Stomach (tissue), 8 donors: ENCODE measurements at regions not wholly inside any gene's neighbourhood (a gene's known extent, or its start where the extent isn't known, plus 50 kb on each side); places are given as distances from the start of the nearest gene placed in this dataset.
A peak's percentile ranks its signal among the peaks of the same experiment; 100 is the strongest.

ENCODE experiments used
- DNase-seq, 2 donors: peaks; one replicate each; pipeline versions ENCODE4 v3.0.0 to v3.0.0-alpha.2; 2013 to 2019
- H3K27ac ChIP-seq, 5 donors: fragments of 200-600 bp in 4 of 5; sonication (generic) in 4 of 5; one replicate each; pipeline ENCODE4 v1.5.1; 2013 to 2019; ENCODE audit warnings: mild to moderate bottlenecking in 1 of 5, moderate library complexity in 1 of 5
- H3K27me3 ChIP-seq, 3 donors: fragments of 200-600 bp; sonication (generic); one replicate each; pipeline ENCODE4 v1.5.1; 2017 to 2019; ENCODE audit warnings: mixed run types in 1 of 3
- H3K36me3 ChIP-seq, 4 donors: fragments of 200-600 bp; sonication (generic); 1 replicate in 3 of 4; 2 replicates in 1 of 4; pipeline ENCODE4 v1.5.1; 2016 to 2019
- H3K4me1 ChIP-seq, 4 donors: fragments of 200-600 bp; sonication (generic); one replicate each; pipeline ENCODE4 v1.5.1; 2016 to 2019
- H3K4me3 ChIP-seq, 4 donors: fragments of 200-600 bp; sonication (generic) in 3 of 4; one replicate each; pipeline ENCODE4 v1.5.1; 2016 to 2019; ENCODE audit warnings: mild to moderate bottlenecking in 1 of 4
- H3K9me3 ChIP-seq, 4 donors: fragments of 200-600 bp; sonication (generic); one replicate each; pipeline ENCODE4 v1.5.1; 2016 to 2019
- EP300 ChIP-seq: sonication (generic); formaldehyde crosslinking; IDR thresholded peaks from one replicate; pipeline ENCODE4 v1.6.1; 2017; ENCODE audit warnings: antibody characterized with exemption
- POLR2A ChIP-seq, 4 donors: fragments of 450-650 bp; IDR thresholded peaks; one replicate each; pipeline ENCODE4 v1.6.1; 2016; ENCODE audit warnings: antibody characterized with exemption in 4 of 4, control low read depth in 2 of 4, mild to moderate bottlenecking in 1 of 4, moderate library complexity in 1 of 4
- POLR2AphosphoS5 ChIP-seq, 3 donors: sonication (generic); formaldehyde crosslinking; IDR thresholded peaks; one replicate each; pipeline ENCODE4 v1.6.1; 2016; ENCODE audit warnings: antibody characterized with exemption in 3 of 3
- WGBS, 5 donors: extraction: QIAGEN DNeasy Blood & Tissue Kit in 3 of 5; methylation state at CpG; one replicate each; pipeline versions ENCODE4 v1.1.5 to v1.1.7; 2013 to 2018; 5-methylcytosine and 5-hydroxymethylcytosine counted together
- intact Hi-C: fragments of 100-400 bp; cut with DNase I; formaldehyde crosslinking; loops from one replicate; pipeline ENCODE4 v1.15.1; 2023; ENCODE audit warnings: low total_unique reads
- TF ChIP-seq, protein P1 (sequence below), 7 experiments: fragments of 450-650 bp in 4 of 7; fragments of 200-600 bp in 3 of 7; sonication (generic) in 3 of 7; IDR thresholded peaks; one replicate each; pipeline ENCODE4 v1.5.1; 2016 to 2019; ENCODE audit warnings: antibody characterized with exemption in 7 of 7, control low read depth in 2 of 7, mild to moderate bottlenecking in 1 of 7
- donor health status: healthy with polysubstance abuse.
- donor health status: Bipolar disorder and iron deficiency.
- donor health status: healthy.

GRCh38 chr7:18162657-18163056 lies 135.0 kb upstream of the PRPS1L1 start:
- Histone ChIP-seq H3K4me1 (no peaks in the 10 kb centered on the region), H3K9me3 (no peaks in the 10 kb centered on the region), H3K4me3 (no peak overlapping the region), H3K36me3 (no peaks in the 10 kb centered on the region), H3K27ac (no peak overlapping the region), H3K27me3 (no peaks in the 10 kb centered on the region)
- WGBS, 5 donors, result 24 to 48% (median 29%) methylated on average over 1 of the region's 1 CpG
- intact Hi-C loops, result no loop called here
- TF ChIP-seq POLR2A (IDR thresholded peaks at IDR 0.05), result no peak
- TF ChIP-seq POLR2AphosphoS5 (IDR thresholded peaks at IDR 0.05), result no peak
- TF ChIP-seq EP300, result no peak
- TF ChIP-seq, protein P1, sequence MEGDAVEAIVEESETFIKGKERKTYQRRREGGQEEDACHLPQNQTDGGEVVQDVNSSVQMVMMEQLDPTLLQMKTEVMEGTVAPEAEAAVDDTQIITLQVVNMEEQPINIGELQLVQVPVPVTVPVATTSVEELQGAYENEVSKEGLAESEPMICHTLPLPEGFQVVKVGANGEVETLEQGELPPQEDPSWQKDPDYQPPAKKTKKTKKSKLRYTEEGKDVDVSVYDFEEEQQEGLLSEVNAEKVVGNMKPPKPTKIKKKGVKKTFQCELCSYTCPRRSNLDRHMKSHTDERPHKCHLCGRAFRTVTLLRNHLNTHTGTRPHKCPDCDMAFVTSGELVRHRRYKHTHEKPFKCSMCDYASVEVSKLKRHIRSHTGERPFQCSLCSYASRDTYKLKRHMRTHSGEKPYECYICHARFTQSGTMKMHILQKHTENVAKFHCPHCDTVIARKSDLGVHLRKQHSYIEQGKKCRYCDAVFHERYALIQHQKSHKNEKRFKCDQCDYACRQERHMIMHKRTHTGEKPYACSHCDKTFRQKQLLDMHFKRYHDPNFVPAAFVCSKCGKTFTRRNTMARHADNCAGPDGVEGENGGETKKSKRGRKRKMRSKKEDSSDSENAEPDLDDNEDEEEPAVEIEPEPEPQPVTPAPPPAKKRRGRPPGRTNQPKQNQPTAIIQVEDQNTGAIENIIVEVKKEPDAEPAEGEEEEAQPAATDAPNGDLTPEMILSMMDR (IDR thresholded peaks at IDR 0.05), result no peak
- peak in 1 of 2 donors; percentile 20 for DNase-seq

- 90 to 93% (median 91%) methylated on average over 3 of the region's 3 CpGs for WGBS, 5 donors
- intact Hi-C loops, result no loop called here
- no peak for DNase-seq
Measured at GRCh38 chr7:18163091-18163490, 135.4 kb upstream of the PRPS1L1 start.

GRCh38 chr7:18165166-18165565 lies 137.5 kb upstream of the PRPS1L1 start:
- Histone ChIP-seq H3K4me3 (no peak overlapping the region), H3K27ac (no peak overlapping the region), H3K27me3 (no peaks in the 10 kb centered on the region), H3K36me3 (no peaks in the 10 kb centered on the region), H3K9me3 (no peaks in the 10 kb centered on the region), H3K4me1 (no peaks in the 10 kb centered on the region)
- peak in 1 of 2 donors; percentile 45 for DNase-seq
- intact Hi-C loops, result no loop called here
- TF ChIP-seq POLR2A (IDR thresholded peaks at IDR 0.05), result no peak
- TF ChIP-seq POLR2AphosphoS5 (IDR thresholded peaks at IDR 0.05), result no peak
- no peak for TF ChIP-seq EP300
- TF ChIP-seq, protein P1 (IDR thresholded peaks at IDR 0.05), result no peak
- WGBS, 5 donors, result 42 to 79% (median 69%) methylated on average over 1 of the region's 1 CpG

More at GRCh38 chr7:18163091-18163490, 135.4 kb upstream of the PRPS1L1 start:
- no peaks in the 10 kb centered on the region for H3K36me3 ChIP-seq
- TF ChIP-seq EP300 (no peak), POLR2A (IDR thresholded peaks at IDR 0.05) (no peak)
- no peak overlapping the region for H3K4me3 ChIP-seq
- H3K4me1 ChIP-seq, result no peaks in the 10 kb centered on the region
- no peaks in the 10 kb centered on the region for H3K27me3 ChIP-seq
- H3K27ac ChIP-seq, result no peak overlapping the region
- no peaks in the 10 kb centered on the region for H3K9me3 ChIP-seq

GRCh38 chr7:18166002-18166401 lies 138.4 kb upstream of the PRPS1L1 start:
- TF ChIP-seq, protein P1 (IDR thresholded peaks at IDR 0.05), result no peak
- TF ChIP-seq POLR2AphosphoS5 (IDR thresholded peaks at IDR 0.05) (no peak), EP300 (no peak), POLR2A (IDR thresholded peaks at IDR 0.05) (no peak)
- no peak for DNase-seq
- 88 to 93% (median 89%) methylated on average over 3 of the region's 3 CpGs for WGBS, 5 donors
- Histone ChIP-seq H3K27ac (no peak overlapping the region), H3K4me1 (no peaks in the 10 kb centered on the region), H3K36me3 (no peaks in the 10 kb centered on the region), H3K4me3 (no peak overlapping the region), H3K27me3 (no peaks in the 10 kb centered on the region), H3K9me3 (no peaks in the 10 kb centered on the region)
- intact Hi-C loops, result no loop called here

DNA sequence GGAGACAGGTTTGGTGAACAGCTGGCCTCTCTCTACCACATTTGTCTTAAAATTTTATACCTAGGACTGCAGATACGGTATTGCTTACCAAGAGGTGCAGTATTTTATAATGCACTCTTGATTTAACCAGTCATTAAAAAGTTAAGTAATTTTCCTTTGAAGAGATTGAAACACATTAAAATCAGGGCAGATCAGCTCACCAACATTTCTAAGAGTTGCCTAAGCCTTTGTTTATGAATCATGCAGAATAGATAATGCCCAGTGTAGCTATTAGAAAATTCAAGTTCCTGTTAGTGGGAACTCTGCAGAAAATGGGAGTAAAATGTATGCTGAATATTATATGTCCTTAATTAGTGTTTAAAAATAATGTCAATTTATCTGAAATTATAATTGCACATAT lies 140.2 kb upstream of the PRPS1L1 start:
- no peaks in the 10 kb centered on the region for H3K36me3 ChIP-seq
- 86 to 94% (median 93%) methylated on average over 1 of the region's 1 CpG for WGBS, 5 donors
- intact Hi-C loops, result no loop called here
- no peaks in the 10 kb centered on the region for H3K27me3 ChIP-seq
- H3K27ac ChIP-seq, result no peak overlapping the region
- H3K4me3 ChIP-seq, result no peak overlapping the region
- DNase-seq, result no peak
- no peaks in the 10 kb centered on the region for H3K4me1 ChIP-seq
- no peaks in the 10 kb centered on the region for H3K9me3 ChIP-seq
- TF ChIP-seq POLR2A (IDR thresholded peaks at IDR 0.05) (no peak), POLR2AphosphoS5 (IDR thresholded peaks at IDR 0.05) (no peak), EP300 (no peak)
- TF ChIP-seq, protein P1 (IDR thresholded peaks at IDR 0.05), result no peak
